ENCODE measurements at regions not wholly inside any gene's neighbourhood (a gene's known extent, or its start where the extent isn't known, plus 50 kb on each side); places are given as distances from the start of the nearest gene placed in this dataset.

GRCh38 chr19:33900817-33901216 is 104.1 kb downstream of the KCTD15 start:
- no peak for DNase-seq

- DNase-seq: no peak
These were observed 105.7 kb downstream of the KCTD15 start for GRCh38 chr19:33902395-33902794.

- no peak for DNase-seq
These were observed 106.3 kb downstream of the KCTD15 start for GRCh38 chr19:33902802-33903488.

GRCh38 chr19:33903489-33903850 is 106.8 kb downstream of the KCTD15 start:
- DNase-seq: no peak

- no peak for DNase-seq
These were observed 108.0 kb downstream of the KCTD15 start for GRCh38 chr19:33904681-33905080.

- DNase-seq: no peak
These were observed 108.8 kb downstream of the KCTD15 start for GRCh38 chr19:33905473-33905936.

- DNase-seq: no peak
These were observed 109.4 kb downstream of the KCTD15 start for GRCh38 chr19:33905937-33906577.

- no peak for DNase-seq
These were observed 110.1 kb downstream of the KCTD15 start for GRCh38 chr19:33906578-33907335.

GRCh38 chr19:33910922-33911321 is 114.3 kb downstream of the KCTD15 start:
- DNase-seq: no peak

- no peak for DNase-seq
These were observed 117.9 kb downstream of the KCTD15 start for GRCh38 chr19:33914599-33914998.

- DNase-seq: no peak
These were observed 120.1 kb downstream of the KCTD15 start for GRCh38 chr19:33916792-33917191.

GRCh38 chr19:33919291-33919690 is 122.6 kb downstream of the KCTD15 start:
- no peak for DNase-seq

- no peak for DNase-seq
These were observed 124.5 kb downstream of the KCTD15 start for GRCh38 chr19:33921165-33921564.

GRCh38 chr19:33926306-33926705 is 129.6 kb downstream of the KCTD15 start:
- no peak for DNase-seq

GRCh38 chr19:33927789-33928457 is 131.3 kb downstream of the KCTD15 start:
- DNase-seq: no peak

- DNase-seq: no peak
These were observed 131.8 kb downstream of the KCTD15 start for GRCh38 chr19:33928458-33928950.

GRCh38 chr19:33933931-33934330 is 137.3 kb downstream of the KCTD15 start:
- no peak for DNase-seq

- no peak for DNase-seq
These were observed 142.2 kb downstream of the KCTD15 start for GRCh38 chr19:33938821-33939220.

- no peak for DNase-seq
These were observed 144.5 kb downstream of the KCTD15 start for GRCh38 chr19:33941133-33941532.

GRCh38 chr19:33946535-33947264 is 150.0 kb downstream of the KCTD15 start:
- DNase-seq: no peak

- no peak for DNase-seq
These were observed 150.7 kb downstream of the KCTD15 start for GRCh38 chr19:33947265-33947964.
